ENCODE measurements at regions not wholly inside any gene's neighbourhood (a gene's known extent, or its start where the extent isn't known, plus 50 kb on each side); places are given as distances from the start of the nearest gene placed in this dataset.

DNA sequence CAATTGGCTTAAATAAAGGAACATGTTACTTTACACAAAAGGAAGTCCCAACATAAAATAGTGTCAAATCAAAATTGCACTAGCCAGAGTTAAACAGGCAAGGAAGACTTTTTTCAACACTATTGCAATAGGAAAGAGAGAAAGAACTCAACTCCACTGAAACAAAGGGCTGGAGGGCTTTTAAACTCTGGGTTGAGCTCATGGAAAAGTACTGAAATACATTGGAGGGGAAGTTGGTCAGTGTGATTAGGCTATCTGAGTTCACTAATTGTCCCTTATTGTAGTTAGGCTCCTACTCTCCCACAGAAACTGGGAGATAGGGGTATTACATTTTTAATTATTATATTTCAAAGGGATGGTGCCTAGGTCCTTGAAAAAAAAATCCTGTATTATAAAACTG is 491.2 kb upstream of the LCORL start:
- TF ChIP-seq CTCF (IDR thresholded peaks at IDR 0.05; ENCODE audit: low read depth, low read length, poor library complexity, severe bottlenecking) = no peak
- TF ChIP-seq EZH2phosphoT487 (IDR thresholded peaks at IDR 0.05; ENCODE audit: borderline replicate concordance, low read length) = no peak
- H3K9me2 ChIP-seq (replicated peaks; ENCODE audit: control insufficient read depth, low read length) = no peaks in the 10 kb centered on the region
- H3K36me3 ChIP-seq (ENCODE audit: control insufficient read depth, low read length) = no peaks in the 10 kb centered on the region
- no peaks in the 10 kb centered on the region for H3F3A ChIP-seq (ENCODE audit: control insufficient read depth, insufficient read depth)
- H3K4me3 ChIP-seq (ENCODE audit: low read length) = no peak overlapping the region
- H3K27me3 ChIP-seq (ENCODE audit: control insufficient read depth, low read length) = no peaks in the 10 kb centered on the region
- no peaks in the 10 kb centered on the region for H3K9me3 ChIP-seq (ENCODE audit: control insufficient read depth, insufficient read depth, low read length)
- no peaks in the 10 kb centered on the region for H3K4me1 ChIP-seq (ENCODE audit: control insufficient read depth, low read length)
- H3K79me2 ChIP-seq (ENCODE audit: control insufficient read depth, low read length) = no peaks in the 10 kb centered on the region
- H3K4me2 ChIP-seq (ENCODE audit: low read length) = no peak overlapping the region
- H4K20me1 ChIP-seq (ENCODE audit: control insufficient read depth, insufficient read depth, low read depth, low read length) = no peaks in the 10 kb centered on the region
- H3K27ac ChIP-seq (ENCODE audit: low read depth, low read length) = no peak overlapping the region

DNA sequence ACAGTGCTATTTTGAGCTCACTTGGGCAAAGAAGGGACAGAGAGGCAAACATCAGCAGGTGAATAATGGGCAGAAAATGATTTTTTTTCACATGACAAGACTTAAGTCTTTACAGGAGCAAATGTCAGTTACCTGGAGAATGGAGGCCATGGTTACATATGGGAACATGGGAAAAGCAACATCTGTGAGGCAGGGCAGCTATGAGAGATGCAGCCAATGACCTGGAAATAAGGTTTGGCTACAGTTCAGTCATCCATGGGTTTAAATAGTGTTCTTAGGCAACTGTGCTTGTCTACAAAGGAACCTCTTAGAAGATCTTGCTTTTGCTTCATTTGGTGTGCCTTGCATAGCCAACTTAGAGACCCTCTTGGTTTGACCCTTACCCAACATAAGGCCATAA is 490.2 kb upstream of the LCORL start:
- H3F3A ChIP-seq (ENCODE audit: control insufficient read depth, insufficient read depth) = no peaks in the 10 kb centered on the region
- H3K9me2 ChIP-seq (replicated peaks; ENCODE audit: control insufficient read depth, low read length) = no peaks in the 10 kb centered on the region
- no peaks in the 10 kb centered on the region for H3K4me1 ChIP-seq (ENCODE audit: control insufficient read depth, low read length)
- H3K27me3 ChIP-seq (ENCODE audit: control insufficient read depth, low read length) = no peaks in the 10 kb centered on the region
- H3K79me2 ChIP-seq (ENCODE audit: control insufficient read depth, low read length) = no peaks in the 10 kb centered on the region
- no peak for TF ChIP-seq CTCF (IDR thresholded peaks at IDR 0.05; ENCODE audit: low read depth, low read length, poor library complexity, severe bottlenecking)
- TF ChIP-seq EZH2phosphoT487 (IDR thresholded peaks at IDR 0.05; ENCODE audit: borderline replicate concordance, low read length) = no peak
- no peaks in the 10 kb centered on the region for H3K36me3 ChIP-seq (ENCODE audit: control insufficient read depth, low read length)
- no peaks in the 10 kb centered on the region for H4K20me1 ChIP-seq (ENCODE audit: control insufficient read depth, insufficient read depth, low read depth, low read length)
- H3K9me3 ChIP-seq (ENCODE audit: control insufficient read depth, insufficient read depth, low read length) = no peaks in the 10 kb centered on the region
- H3K4me2 ChIP-seq (ENCODE audit: low read length) = no peak overlapping the region
- H3K4me3 ChIP-seq (ENCODE audit: low read length) = no peak overlapping the region
- H3K27ac ChIP-seq (ENCODE audit: low read depth, low read length) = no peak overlapping the region

- Histone ChIP-seq H3K4me2 (ENCODE audit: low read length) (no peak overlapping the region), H4K20me1 (ENCODE audit: control insufficient read depth, insufficient read depth, low read depth, low read length) (no peaks in the 10 kb centered on the region), H3K36me3 (ENCODE audit: control insufficient read depth, low read length) (no peaks in the 10 kb centered on the region), H3K9me2 (replicated peaks; ENCODE audit: control insufficient read depth, low read length) (no peaks in the 10 kb centered on the region), H3K27me3 (ENCODE audit: control insufficient read depth, low read length) (no peaks in the 10 kb centered on the region), H3K79me2 (ENCODE audit: control insufficient read depth, low read length) (no peaks in the 10 kb centered on the region), H3K4me3 (ENCODE audit: low read length) (no peak overlapping the region), H3K27ac (ENCODE audit: low read depth, low read length) (no peak overlapping the region), H3K4me1 (ENCODE audit: control insufficient read depth, low read length) (no peaks in the 10 kb centered on the region), H3F3A (ENCODE audit: control insufficient read depth, insufficient read depth) (no peaks in the 10 kb centered on the region), H3K9me3 (ENCODE audit: control insufficient read depth, insufficient read depth, low read length) (no peaks in the 10 kb centered on the region)
- TF ChIP-seq EZH2phosphoT487 (IDR thresholded peaks at IDR 0.05; ENCODE audit: borderline replicate concordance, low read length) = no peak
- no peak for TF ChIP-seq CTCF (IDR thresholded peaks at IDR 0.05; ENCODE audit: low read depth, low read length, poor library complexity, severe bottlenecking)
These were observed 487.2 kb upstream of the LCORL start for GRCh38 chr4:18508786-18509185.

DNA sequence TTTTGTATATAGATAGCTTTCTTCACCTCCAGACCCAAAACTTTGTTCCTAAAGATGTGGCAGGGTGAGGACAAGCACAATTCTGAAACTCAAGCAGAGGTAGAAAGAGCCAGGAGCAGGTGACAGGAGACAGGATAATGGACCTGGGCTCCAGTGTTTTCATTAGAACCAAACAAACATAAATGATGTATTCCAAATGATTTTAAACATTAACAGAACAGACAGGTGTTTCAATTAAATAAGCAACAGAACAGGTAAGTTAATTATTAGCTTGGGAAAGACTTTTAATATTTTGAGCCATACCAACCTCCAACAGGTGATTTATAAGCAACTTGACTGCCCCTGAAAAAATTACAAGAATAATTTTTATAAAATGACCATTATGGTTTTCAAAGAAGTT is 459.4 kb upstream of the LCORL start:
- no peaks in the 10 kb centered on the region for H3K9me2 ChIP-seq (replicated peaks; ENCODE audit: control insufficient read depth, low read length)
- H3K27ac ChIP-seq (ENCODE audit: low read depth, low read length) = no peak overlapping the region
- TF ChIP-seq CTCF (IDR thresholded peaks at IDR 0.05; ENCODE audit: low read depth, low read length, poor library complexity, severe bottlenecking) (no peak), EZH2phosphoT487 (IDR thresholded peaks at IDR 0.05; ENCODE audit: borderline replicate concordance, low read length) (no peak)
- H3K4me3 ChIP-seq (ENCODE audit: low read length) = no peak overlapping the region
- peaks cover 4% of the 10 kb centered on the region for H3K9me3 ChIP-seq (ENCODE audit: control insufficient read depth, insufficient read depth, low read length)
- H4K20me1 ChIP-seq (ENCODE audit: control insufficient read depth, insufficient read depth, low read depth, low read length) = no peaks in the 10 kb centered on the region
- no peaks in the 10 kb centered on the region for H3K4me1 ChIP-seq (ENCODE audit: control insufficient read depth, low read length)
- no peaks in the 10 kb centered on the region for H3F3A ChIP-seq (ENCODE audit: control insufficient read depth, insufficient read depth)
- H3K36me3 ChIP-seq (ENCODE audit: control insufficient read depth, low read length) = no peaks in the 10 kb centered on the region
- no peak overlapping the region for H3K4me2 ChIP-seq (ENCODE audit: low read length)
- H3K79me2 ChIP-seq (ENCODE audit: control insufficient read depth, low read length) = no peaks in the 10 kb centered on the region
- H3K27me3 ChIP-seq (ENCODE audit: control insufficient read depth, low read length) = no peaks in the 10 kb centered on the region

Data from DOHH2 (cell line).